H1 (cell line): ENCODE measurements at regions not wholly inside any gene's neighbourhood (a gene's known extent, or its start where the extent isn't known, plus 50 kb on each side); places are given as distances from the start of the nearest gene placed in this dataset.

Experiments used
- CTCF ChIA-PET: fragments of 300-600 bp; sonication (Branson Sonifier 250); formaldehyde crosslinking; loops from one replicate; lab custom pipeline; 2021; ENCODE audit not compliant: partially characterized antibody; lab: Charles Lee
- POLR2A ChIA-PET: fragments of 300-600 bp; sonication (Branson Sonifier 250); formaldehyde crosslinking; loops from one replicate; lab custom pipeline; 2021; ENCODE audit warnings: inconsistent platforms; ENCODE audit not compliant: partially characterized antibody; lab: Charles Lee
- DNase-seq, 2 experiments: peaks; one replicate each; pipeline versions ENCODE4 v3.0.0 to v3.0.0-alpha.2; 2010 to 2022; ENCODE audit warnings: low spot score in 2 of 2, low read depth in 1 of 2, mixed read lengths in 1 of 2
- FAIRE-seq: peaks from 2 replicates; lab custom pipeline; 2011; peaks lifted over from hg19 to GRCh38; lab: Jason Lieb, UNC
- H2AFZ ChIP-seq: 2 replicates; pipeline ENCODE4 v1.8.1; 2012; ENCODE audit warnings: low read length, inconsistent platforms
- H2AK5ac ChIP-seq: 2 replicates; pipeline ENCODE4 v1.6.1; 2013; ENCODE audit warnings: low read depth, low read length
- H2BK120ac ChIP-seq: replicated peaks from 2 replicates; pipeline ENCODE3; 2013; ENCODE audit warnings: low read depth, low read length, inconsistent platforms
- H2BK12ac ChIP-seq: 2 replicates; pipeline ENCODE4 v1.6.1; 2013; ENCODE audit warnings: low read depth, low read length
- H2BK15ac ChIP-seq: 2 replicates; pipeline ENCODE4 v1.6.1; 2013; ENCODE audit warnings: low read length
- H2BK20ac ChIP-seq: 2 replicates; pipeline ENCODE4 v1.6.1; 2013; ENCODE audit warnings: low read length
- H2BK5ac ChIP-seq: 2 replicates; pipeline ENCODE4 v1.6.1; 2013; ENCODE audit warnings: low read depth, low read length
- H3K14ac ChIP-seq: 2 replicates; pipeline ENCODE4 v1.6.1; 2013; ENCODE audit warnings: inconsistent platforms; ENCODE audit not compliant: insufficient read length
- H3K18ac ChIP-seq: 2 replicates; pipeline ENCODE4 v1.6.1; 2013; ENCODE audit warnings: low read length; ENCODE audit errors: extremely low read depth
- H3K23ac ChIP-seq: 2 replicates; pipeline ENCODE4 v1.6.1; 2013; ENCODE audit warnings: inconsistent platforms; ENCODE audit not compliant: insufficient read length
- H3K23me2 ChIP-seq: 2 replicates; pipeline ENCODE4 v1.6.1; 2013; ENCODE audit warnings: low read depth, low read length
- H3K27ac ChIP-seq: 2 replicates; pipeline ENCODE4 v1.6.1; 2011; ENCODE audit warnings: low read depth, low read length, inconsistent platforms
- H3K27me3 ChIP-seq, 4 experiments: replicated peaks in 1 of 4; 1 replicate in 1 of 4; 2 replicates in 3 of 4; pipeline versions ENCODE4 v1.6.1 to v1.8.1; 2011 to 2013; ENCODE audit warnings: low read length in 3 of 4, mild to moderate bottlenecking in 3 of 4, inconsistent platforms in 2 of 4, mixed read lengths in 2 of 4, moderate library complexity in 1 of 4; ENCODE audit not compliant: control insufficient read depth in 3 of 4, insufficient read depth in 3 of 4; ENCODE audit errors: extremely low read depth in 1 of 4
- H3K36me3 ChIP-seq, 4 experiments: 2 replicates each; pipeline versions ENCODE4 v1.6.1 to v1.8.1; 2011 to 2013; ENCODE audit warnings: mild to moderate bottlenecking in 4 of 4, low read length in 3 of 4, moderate library complexity in 2 of 4, control low read depth in 1 of 4, inconsistent platforms in 1 of 4; ENCODE audit not compliant: insufficient read depth in 4 of 4, control insufficient read depth in 2 of 4
- H3K4ac ChIP-seq: replicated peaks from 2 replicates; pipeline ENCODE3; 2013; ENCODE audit warnings: low read length, low read depth, mixed read lengths, inconsistent platforms; ENCODE audit not compliant: insufficient read length
- H3K4me1 ChIP-seq, 4 experiments: replicated peaks in 1 of 4; 1 replicate in 1 of 4; 2 replicates in 3 of 4; pipeline versions ENCODE4 v1.6.1 to v1.8.1; 2011 to 2013; ENCODE audit warnings: low read length in 3 of 4, inconsistent platforms in 2 of 4, mixed read lengths in 1 of 4; ENCODE audit not compliant: insufficient read depth in 4 of 4, control insufficient read depth in 3 of 4
- H3K4me2 ChIP-seq, 2 experiments: 2 replicates each; pipeline versions ENCODE4 v1.6.1 to v1.8.1; 2011 to 2013; ENCODE audit warnings: low read depth in 2 of 2, low read length in 2 of 2, control low read depth in 1 of 2, inconsistent platforms in 1 of 2, mild to moderate bottlenecking in 1 of 2; ENCODE audit not compliant: insufficient read depth in 1 of 2
- H3K4me3 ChIP-seq, 4 experiments: fragments of 200-600, 300-600 bp in 1 of 4; sonication (generic), shearing (Covaris generic), sonication (Bioruptor Twin) in 1 of 4; 2 replicates each; pipeline versions ENCODE4 v1.5.1 to v1.8.1; 2011 to 2016; ENCODE audit warnings: low read length in 4 of 4, low read depth in 3 of 4, control low read depth in 2 of 4, inconsistent platforms in 2 of 4, mild to moderate bottlenecking in 2 of 4, mixed read lengths in 1 of 4, moderate library complexity in 1 of 4; ENCODE audit not compliant: insufficient read depth in 2 of 4; ENCODE audit errors: extremely low read depth in 1 of 4
- H3K56ac ChIP-seq: replicated peaks from 2 replicates; pipeline ENCODE3; 2013; ENCODE audit warnings: low read depth, mild to moderate bottlenecking, mixed read lengths, low read length, inconsistent platforms; ENCODE audit not compliant: insufficient read length
- H3K79me1 ChIP-seq: 2 replicates; pipeline ENCODE4 v1.6.1; 2013; ENCODE audit warnings: low read depth, low read length, control low read depth
- H3K79me2 ChIP-seq, 2 experiments: 2 replicates each; pipeline versions ENCODE4 v1.6.1 to v1.8.1; 2012 to 2013; ENCODE audit warnings: low read length in 2 of 2, mild to moderate bottlenecking in 2 of 2, inconsistent platforms in 1 of 2; ENCODE audit not compliant: insufficient read depth in 2 of 2, control insufficient read depth in 1 of 2
- H3K9ac ChIP-seq, 4 experiments: replicated peaks in 1 of 4; 1 replicate in 1 of 4; 2 replicates in 3 of 4; pipeline versions ENCODE4 v1.6.1 to v1.8.1; 2011 to 2013; ENCODE audit warnings: low read depth in 3 of 4, low read length in 3 of 4, control low read depth in 2 of 4, mild to moderate bottlenecking in 2 of 4, moderate library complexity in 2 of 4, inconsistent platforms in 1 of 4; ENCODE audit errors: extremely low read depth in 1 of 4
- H3K9me3 ChIP-seq, 2 experiments: 2 replicates each; pipeline versions ENCODE4 v1.6.1 to v1.8.1; 2012 to 2013; ENCODE audit warnings: mild to moderate bottlenecking in 2 of 2, moderate library complexity in 2 of 2, control low read depth in 1 of 2, inconsistent platforms in 1 of 2, low read depth in 1 of 2, low read length in 1 of 2, mixed read lengths in 1 of 2; ENCODE audit not compliant: insufficient read depth in 2 of 2
- H4K20me1 ChIP-seq, 2 experiments: replicated peaks in 1 of 2; 2 replicates each; pipeline versions ENCODE3 to v1.8.1; 2011 to 2013; ENCODE audit warnings: inconsistent platforms in 2 of 2, low read length in 2 of 2, mild to moderate bottlenecking in 1 of 2; ENCODE audit not compliant: insufficient read depth in 2 of 2, control insufficient read depth in 1 of 2
- H4K5ac ChIP-seq: 2 replicates; pipeline ENCODE4 v1.6.1; 2013; ENCODE audit warnings: low read length, low read depth, mixed read lengths, inconsistent platforms; ENCODE audit not compliant: insufficient read length
- H4K8ac ChIP-seq: 2 replicates; pipeline ENCODE4 v1.8.0; 2013; ENCODE audit warnings: mild to moderate bottlenecking, moderate library complexity, low read length, inconsistent platforms; ENCODE audit not compliant: insufficient read depth; ENCODE audit errors: extremely low read depth
- H4K91ac ChIP-seq: replicated peaks from 2 replicates; pipeline ENCODE3; 2013; ENCODE audit warnings: low read length, mixed read lengths, inconsistent platforms; ENCODE audit not compliant: insufficient read length
- FOSL1 ChIP-seq: IDR thresholded peaks from 2 replicates; pipeline ENCODE4 v1.6.1; 2011; ENCODE audit warnings: mild to moderate bottlenecking, low read depth, low read length, moderate library complexity; ENCODE audit not compliant: insufficient read depth
- RBBP5 ChIP-seq: IDR thresholded peaks from 2 replicates; pipeline ENCODE4 v1.7.1; 2012; ENCODE audit warnings: low read depth, mild to moderate bottlenecking, inconsistent platforms, low read length, moderate library complexity, borderline replicate concordance
- SP4 ChIP-seq: IDR thresholded peaks from 2 replicates; pipeline ENCODE4 v1.6.1; 2012; ENCODE audit warnings: low read length, inconsistent platforms
- WGBS, 2 experiments: shearing (Covaris generic) in 1 of 2; methylation state at CpG; one replicate each; pipeline versions ENCODE4 v1.1.6 to v1.1.7; 2013 to 2015; ENCODE audit warnings: low lambda C conversion rate in 2 of 2, mixed read lengths in 2 of 2, inconsistent platforms in 1 of 2, low coverage in 1 of 2, missing lambda C conversion rate in 1 of 2; ENCODE audit not compliant: insufficient replicate concordance in 2 of 2, insufficient coverage in 1 of 2, insufficient read length in 1 of 2; ENCODE audit errors: extremely low coverage in 1 of 2, missing lambda C conversion rate in 1 of 2; 5-methylcytosine and 5-hydroxymethylcytosine counted together

GRCh38 chr6:105514306-105514705, 111.4 kb upstream of the PREP start:
- no peak overlapping the region for H2AFZ ChIP-seq

More at GRCh38 chr6:105514306-105514705, 111.4 kb upstream of the PREP start:
- 92% methylated on average over 5 of the region's 5 CpGs; no CpG with 5 or more reads in 1 of the 2 experiments for WGBS, 2 experiments
- H4K20me1 ChIP-seq, result no peaks in the 10 kb centered on the region
- POLR2A ChIA-PET, result no interaction called here
- H3K27ac ChIP-seq, result no peak overlapping the region
- H3K27me3 ChIP-seq, result peaks cover 0 to 1% (median 0%) of the 10 kb centered on the region in 4 experiments; a peak in 1 of 7 replicates
- no peaks in the 10 kb centered on the region for H3K36me3 ChIP-seq
- no peak overlapping the region for H4K8ac ChIP-seq
- no peak overlapping the region for H2BK15ac ChIP-seq
- no peak overlapping the region for H3K18ac ChIP-seq
- H3K9ac ChIP-seq, result no peak overlapping the region
- H3K14ac ChIP-seq, result no peak overlapping the region
- FAIRE-seq (no peak), DNase-seq (no peak)
- CTCF ChIA-PET, result interaction anchor here (1.2 kb wide), 2 partner anchors 161 to 461 kb away, joined by 3 read pairs; no protein-coding TSS in a partner anchor
- H4K91ac ChIP-seq, result no peak overlapping the region
- H3K4me2 ChIP-seq, result no peak overlapping the region
- H3K79me2 ChIP-seq, result no peaks in the 10 kb centered on the region
- H3K23ac ChIP-seq, result no peak overlapping the region
- no peak for TF ChIP-seq RBBP5
- no peak for TF ChIP-seq FOSL1
- no peak for TF ChIP-seq SP4
- no peak overlapping the region for H4K5ac ChIP-seq
- H3K79me1 ChIP-seq, result no peaks in the 10 kb centered on the region
- no peak overlapping the region for H3K4me3 ChIP-seq
- no peak overlapping the region for H2BK12ac ChIP-seq
- H3K23me2 ChIP-seq, result no peaks in the 10 kb centered on the region
- H2BK120ac ChIP-seq, result no peak overlapping the region
- no peak overlapping the region for H2BK5ac ChIP-seq
- peaks cover 0 to 3% (median 0%) of the 10 kb centered on the region in 4 experiments; a peak in 2 of 7 replicates for H3K4me1 ChIP-seq
- no peak overlapping the region for H3K56ac ChIP-seq
- no peaks in the 10 kb centered on the region for H3K9me3 ChIP-seq
- no peak overlapping the region for H2AK5ac ChIP-seq
- H2BK20ac ChIP-seq, result no peak overlapping the region
- H3K4ac ChIP-seq, result no peak overlapping the region
